Calu3 (cell line): ENCODE measurements at regions not wholly inside any gene's neighbourhood (a gene's known extent, or its start where the extent isn't known, plus 50 kb on each side); places are given as distances from the start of the nearest gene placed in this dataset.

Experiments used
- BruUV-seq: library from RNA; stranded (reverse); fragments of 400-500 nt; replicated peaks from 2 replicates; lab custom pipeline; 2021; lab: Mats Ljungman, UMichigan
- CTCF ChIA-PET: fragments of 300-600 bp; sonication (Branson Sonifier 250); formaldehyde crosslinking; loops from one replicate; lab custom pipeline; 2022; ENCODE audit warnings: antibody characterized with exemption; lab: Charles Lee
- DNase-seq: peaks from one replicate; pipeline ENCODE4 v3.0.0; 2022
- H3K27ac Mint-ChIP-seq: one replicate; pipeline ENCODE4 v1.8.0; 2022; ENCODE audit warnings: mixed read lengths; ENCODE audit not compliant: unreplicated experiment
- H3K27me3 Mint-ChIP-seq: one replicate; pipeline ENCODE4 v1.8.0; 2022; ENCODE audit warnings: mixed read lengths; ENCODE audit not compliant: unreplicated experiment
- H3K36me3 Mint-ChIP-seq: one replicate; pipeline ENCODE4 v1.8.0; 2022; ENCODE audit warnings: mild to moderate bottlenecking, moderate library complexity, mixed read lengths; ENCODE audit not compliant: insufficient read depth, unreplicated experiment
- H3K4me1 Mint-ChIP-seq: one replicate; pipeline ENCODE4 v1.8.0; 2022; ENCODE audit warnings: mild to moderate bottlenecking, low read depth, mixed read lengths; ENCODE audit not compliant: unreplicated experiment
- H3K4me3 Mint-ChIP-seq: one replicate; pipeline ENCODE4 v1.8.0; 2022; ENCODE audit warnings: mild to moderate bottlenecking, low read depth, moderate library complexity, mixed read lengths; ENCODE audit not compliant: unreplicated experiment
- H3K9me3 Mint-ChIP-seq: one replicate; pipeline ENCODE4 v1.8.0; 2022; ENCODE audit warnings: low read depth, mixed read lengths; ENCODE audit not compliant: unreplicated experiment
- intact Hi-C: fragments of 100-400 bp; cut with micrococcal nuclease; formaldehyde crosslinking; loops from one replicate; pipeline ENCODE4 v1.10.0; 2022; ENCODE audit not compliant: unreplicated experiment
- TF ChIP-seq, protein P1 (sequence below): fragments of 200-600 bp; IDR thresholded peaks from one replicate; pipeline ENCODE4 v1.8.0; 2022; ENCODE audit warnings: antibody characterized with exemption; ENCODE audit not compliant: unreplicated experiment

DNA sequence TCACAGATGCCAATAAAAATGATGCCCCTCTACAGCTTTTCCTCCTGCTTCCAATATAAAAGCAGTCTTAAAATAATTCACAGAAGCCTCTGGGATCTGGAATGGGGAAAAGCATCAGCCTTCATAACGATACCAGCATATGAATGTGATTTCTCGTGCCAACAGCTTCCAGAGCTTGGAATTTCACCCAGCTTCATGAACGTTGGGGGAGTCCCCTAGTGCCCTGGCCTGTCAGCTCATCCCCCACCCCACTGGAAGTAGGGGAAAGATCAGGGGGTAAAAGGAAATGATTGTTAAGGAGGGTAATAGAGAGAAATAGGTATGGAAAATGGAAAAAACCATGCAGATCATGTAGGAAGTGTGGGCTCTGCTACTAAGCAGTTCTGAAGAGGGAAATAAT, 253.6 kb downstream of the INHBA start:
- BruUV-seq = no TSS peak
- Mint-ChIP-seq H3K27ac (no peak overlapping the region), H3K4me3 (no peak overlapping the region), H3K36me3 (no peaks in the 10 kb centered on the region), H3K9me3 (no peaks in the 10 kb centered on the region), H3K4me1 (no peaks in the 10 kb centered on the region), H3K27me3 (no peaks in the 10 kb centered on the region)
- DNase-seq = no peak
- CTCF ChIA-PET = no interaction called here
- intact Hi-C loops = no loop called here
- TF ChIP-seq, protein P1, sequence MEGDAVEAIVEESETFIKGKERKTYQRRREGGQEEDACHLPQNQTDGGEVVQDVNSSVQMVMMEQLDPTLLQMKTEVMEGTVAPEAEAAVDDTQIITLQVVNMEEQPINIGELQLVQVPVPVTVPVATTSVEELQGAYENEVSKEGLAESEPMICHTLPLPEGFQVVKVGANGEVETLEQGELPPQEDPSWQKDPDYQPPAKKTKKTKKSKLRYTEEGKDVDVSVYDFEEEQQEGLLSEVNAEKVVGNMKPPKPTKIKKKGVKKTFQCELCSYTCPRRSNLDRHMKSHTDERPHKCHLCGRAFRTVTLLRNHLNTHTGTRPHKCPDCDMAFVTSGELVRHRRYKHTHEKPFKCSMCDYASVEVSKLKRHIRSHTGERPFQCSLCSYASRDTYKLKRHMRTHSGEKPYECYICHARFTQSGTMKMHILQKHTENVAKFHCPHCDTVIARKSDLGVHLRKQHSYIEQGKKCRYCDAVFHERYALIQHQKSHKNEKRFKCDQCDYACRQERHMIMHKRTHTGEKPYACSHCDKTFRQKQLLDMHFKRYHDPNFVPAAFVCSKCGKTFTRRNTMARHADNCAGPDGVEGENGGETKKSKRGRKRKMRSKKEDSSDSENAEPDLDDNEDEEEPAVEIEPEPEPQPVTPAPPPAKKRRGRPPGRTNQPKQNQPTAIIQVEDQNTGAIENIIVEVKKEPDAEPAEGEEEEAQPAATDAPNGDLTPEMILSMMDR = no peak

DNA sequence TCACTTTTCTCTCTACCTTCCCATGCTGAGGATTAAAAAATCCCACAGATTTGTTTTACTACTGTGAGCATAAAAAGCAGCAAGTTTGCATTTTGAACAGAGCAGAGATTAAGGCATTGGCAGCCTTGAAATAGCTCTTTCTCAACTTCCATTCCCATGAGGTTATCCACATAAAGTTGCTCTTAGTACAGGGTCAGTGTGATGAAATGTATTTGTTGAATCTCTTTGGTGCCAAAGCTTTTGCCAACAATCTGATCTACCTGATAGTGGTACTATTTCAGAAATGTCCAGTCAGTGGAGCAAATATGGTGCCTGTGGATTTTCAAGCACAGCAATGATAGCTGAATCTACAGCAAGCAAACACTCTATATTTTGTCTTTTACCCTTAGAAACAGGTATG, 254.8 kb downstream of the INHBA start:
- H3K27ac Mint-ChIP-seq = no peak overlapping the region
- TF ChIP-seq, protein P1 = no peak
- CTCF ChIA-PET = no interaction called here
- H3K4me3 Mint-ChIP-seq = no peak overlapping the region
- H3K4me1 Mint-ChIP-seq = no peaks in the 10 kb centered on the region
- DNase-seq = no peak
- no TSS peak for BruUV-seq
- no peaks in the 10 kb centered on the region for H3K36me3 Mint-ChIP-seq
- intact Hi-C loops = no loop called here
- H3K9me3 Mint-ChIP-seq = peaks cover 1% of the 10 kb centered on the region
- no peaks in the 10 kb centered on the region for H3K27me3 Mint-ChIP-seq

DNA sequence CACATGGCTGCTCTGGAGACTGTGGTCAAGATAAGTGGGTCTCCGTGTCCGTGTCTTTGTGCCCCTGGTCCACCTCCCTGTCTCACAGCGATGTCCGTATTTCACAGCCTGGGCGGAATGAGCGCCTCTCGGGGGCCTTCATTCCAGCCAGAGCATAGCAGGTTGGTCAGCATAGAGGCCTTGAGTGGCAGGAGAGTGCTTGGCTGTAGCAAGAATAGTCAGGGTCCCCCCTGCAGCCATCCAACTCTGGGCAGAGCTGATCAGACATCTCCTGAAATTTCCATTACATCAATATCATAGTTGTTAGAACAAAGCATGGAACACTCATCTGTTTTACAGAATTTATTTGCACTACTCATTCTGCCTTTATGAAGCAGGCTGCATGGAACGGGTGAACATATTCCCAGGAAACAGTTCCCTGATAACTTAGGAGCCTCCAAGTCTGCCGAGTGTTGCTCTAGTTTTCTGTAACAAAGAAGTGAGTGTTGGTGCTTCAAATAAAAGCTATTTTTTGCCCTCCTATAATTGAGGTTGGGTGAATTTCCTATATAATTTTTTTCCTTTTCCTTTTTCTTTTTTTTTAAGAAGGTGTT, 255.3 kb downstream of the INHBA start:
- BruUV-seq = no TSS peak
- Mint-ChIP-seq H3K27ac (no peak overlapping the region), H3K36me3 (no peaks in the 10 kb centered on the region), H3K4me1 (no peaks in the 10 kb centered on the region), H3K27me3 (no peaks in the 10 kb centered on the region), H3K4me3 (no peak overlapping the region), H3K9me3 (peaks cover 3% of the 10 kb centered on the region)
- TF ChIP-seq, protein P1 = no peak
- intact Hi-C loops = no loop called here
- DNase-seq = no peak
- CTCF ChIA-PET = no interaction called here

DNA sequence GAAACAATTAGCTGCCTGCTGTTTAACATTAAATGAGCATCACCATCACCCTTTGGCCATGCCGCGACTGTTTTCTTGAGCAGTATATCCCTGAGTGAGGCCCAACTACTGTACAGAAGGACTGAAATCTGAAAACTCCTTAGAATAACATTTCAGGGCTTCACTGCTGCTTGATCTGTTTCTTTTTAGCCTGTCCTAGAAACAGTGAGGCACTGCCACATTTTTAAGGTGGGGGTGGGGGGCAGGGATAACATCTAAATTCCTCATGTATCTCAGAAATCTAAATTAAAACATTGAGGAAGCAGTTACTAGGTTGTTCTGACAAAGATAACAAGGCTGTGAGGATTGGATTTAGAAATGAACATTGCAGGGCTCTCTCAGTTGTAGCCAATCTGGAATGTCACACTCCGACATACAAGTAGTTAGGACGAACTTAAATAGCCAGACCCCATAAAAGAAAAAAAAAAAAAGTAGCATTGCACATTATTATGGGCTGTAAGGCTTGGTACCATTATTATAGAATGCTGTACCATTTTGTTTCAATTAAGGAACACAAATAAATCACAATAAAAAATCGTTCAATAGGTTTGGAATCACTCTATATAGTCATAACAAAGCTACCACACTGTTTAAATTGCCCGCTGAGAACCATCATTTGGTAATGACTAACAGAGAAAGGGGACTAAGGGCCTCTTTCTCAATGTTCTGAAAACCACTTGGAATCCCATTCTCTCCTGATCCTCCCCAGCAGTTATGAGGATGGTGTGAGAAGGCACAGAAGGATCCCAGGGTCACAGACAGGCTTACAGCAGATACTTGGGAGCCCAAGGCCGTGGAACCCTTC, 256.1 kb downstream of the INHBA start:
- CTCF ChIA-PET = no interaction called here
- no peaks in the 10 kb centered on the region for H3K36me3 Mint-ChIP-seq
- H3K4me1 Mint-ChIP-seq = no peaks in the 10 kb centered on the region
- intact Hi-C loops = no loop called here
- BruUV-seq = no TSS peak
- H3K4me3 Mint-ChIP-seq = no peak overlapping the region
- TF ChIP-seq, protein P1 = no peak
- H3K27ac Mint-ChIP-seq = no peak overlapping the region
- no peak for DNase-seq
- peaks cover 3% of the 10 kb centered on the region for H3K9me3 Mint-ChIP-seq
- no peaks in the 10 kb centered on the region for H3K27me3 Mint-ChIP-seq
